Left ventricle myocardium inferior (tissue), 1 donor: ENCODE measurements at regions not wholly inside any gene's neighbourhood (a gene's known extent, or its start where the extent isn't known, plus 50 kb on each side); places are given as distances from the start of the nearest gene placed in this dataset.

Source experiments
- DNase-seq: peaks from one replicate; pipeline ENCODE4 v3.0.0-alpha.2; 2020
- H3K27ac ChIP-seq: fragments of 200-600 bp; replicated peaks from 2 replicates; pipeline ENCODE4 v1.8.0; 2021
- H3K27me3 ChIP-seq: fragments of 200-600 bp; 2 replicates; pipeline ENCODE4 v1.8.0; 2021; ENCODE audit warnings: low read depth
- H3K36me3 ChIP-seq: fragments of 200-600 bp; 2 replicates; pipeline ENCODE4 v1.8.0; 2021
- H3K4me1 ChIP-seq: fragments of 200-600 bp; 2 replicates; pipeline ENCODE4 v1.8.0; 2021
- H3K4me3 ChIP-seq: fragments of 200-600 bp; 2 replicates; pipeline ENCODE4 v1.8.0; 2021; ENCODE audit warnings: mild to moderate bottlenecking, moderate library complexity
- H3K9me3 ChIP-seq: fragments of 200-600 bp; replicated peaks from 2 replicates; pipeline ENCODE4 v1.8.0; 2021
- CTCF ChIP-seq: fragments of 200-600 bp; IDR thresholded peaks from 2 replicates; pipeline ENCODE4 v1.8.0; 2021; ENCODE audit warnings: antibody characterized with exemption, mild to moderate bottlenecking, borderline replicate concordance
- intact Hi-C: fragments of 100-400 bp; cut with micrococcal nuclease; formaldehyde crosslinking; loops from one replicate; pipeline ENCODE4 v1.11.0; 2022
- donor health status: DM: no; HTN: yes; CAD: no; lungs with severe emphysema.

- Histone ChIP-seq H3K36me3 (no peaks in the 10 kb centered on the region), H3K9me3 (no peaks in the 10 kb centered on the region), H3K27ac (no peak overlapping the region), H3K27me3 (no peaks in the 10 kb centered on the region), H3K4me1 (no peaks in the 10 kb centered on the region), H3K4me3 (no peak overlapping the region)
- DNase-seq: no peak
- no peak for TF ChIP-seq CTCF
- intact Hi-C loops: no loop called here
Observed at GRCh38 chr5:24368115-24368514, 276.7 kb downstream of the CDH10 start.

GRCh38 chr5:24376210-24376609, 268.6 kb downstream of the CDH10 start:
- H3K4me3 ChIP-seq: no peak overlapping the region
- H3K9me3 ChIP-seq: no peaks in the 10 kb centered on the region
- intact Hi-C loops: no loop called here
- H3K36me3 ChIP-seq: no peaks in the 10 kb centered on the region
- TF ChIP-seq CTCF: no peak
- H3K4me1 ChIP-seq: no peaks in the 10 kb centered on the region
- no peak for DNase-seq
- H3K27me3 ChIP-seq: no peaks in the 10 kb centered on the region
- no peak overlapping the region for H3K27ac ChIP-seq

GRCh38 chr5:24376616-24377015, 268.2 kb downstream of the CDH10 start:
- no peak for DNase-seq
- Histone ChIP-seq H3K27ac (no peak overlapping the region), H3K4me3 (no peak overlapping the region)

GRCh38 chr5:24381861-24382489, 262.8 kb downstream of the CDH10 start:
- Histone ChIP-seq H3K27me3 (no peaks in the 10 kb centered on the region), H3K36me3 (no peaks in the 10 kb centered on the region), H3K4me3 (no peak overlapping the region), H3K27ac (no peak overlapping the region), H3K9me3 (peaks cover 7% of the 10 kb centered on the region), H3K4me1 (no peaks in the 10 kb centered on the region)
- TF ChIP-seq CTCF: no peak
- intact Hi-C loops: no loop called here
- no peak for DNase-seq

More at GRCh38 chr5:24376616-24377015, 268.2 kb downstream of the CDH10 start:
- no peaks in the 10 kb centered on the region for H3K4me1 ChIP-seq
- no peaks in the 10 kb centered on the region for H3K27me3 ChIP-seq
- no peaks in the 10 kb centered on the region for H3K36me3 ChIP-seq
- TF ChIP-seq CTCF: no peak
- intact Hi-C loops: no loop called here
- H3K9me3 ChIP-seq: no peaks in the 10 kb centered on the region

GRCh38 chr5:24385070-24385469, 259.7 kb downstream of the CDH10 start:
- Histone ChIP-seq H3K27ac (no peak overlapping the region), H3K4me1 (no peaks in the 10 kb centered on the region), H3K27me3 (no peaks in the 10 kb centered on the region), H3K36me3 (no peaks in the 10 kb centered on the region), H3K4me3 (no peak overlapping the region), H3K9me3 (peaks cover 23% of the 10 kb centered on the region)
- no peak for DNase-seq
- intact Hi-C loops: no loop called here
- TF ChIP-seq CTCF: no peak
